SK-N-SH (cell line): ENCODE measurements at regions not wholly inside any gene's neighbourhood (a gene's known extent, or its start where the extent isn't known, plus 50 kb on each side); places are given as distances from the start of the nearest gene placed in this dataset.

Experiments
- EP300 ChIP-seq, 2 experiments: IDR thresholded peaks; 2 replicates each; pipeline versions ENCODE4 v1.4.0 to v1.6.1; 2012; ENCODE audit warnings: borderline replicate concordance in 1 of 2, low read depth in 1 of 2, low read length in 1 of 2
- RCOR1 ChIP-seq: fragments of 150-350 bp; IDR thresholded peaks from 2 replicates; pipeline ENCODE4 v1.6.1; 2017; ENCODE audit warnings: antibody characterized with exemption, low read length
- TF ChIP-seq, protein P1 (sequence below): fragments of 200-600 bp; sonication (generic); IDR thresholded peaks from 2 replicates; pipeline ENCODE4 v1.6.1; 2017; ENCODE audit warnings: antibody characterized with exemption, mild to moderate bottlenecking, moderate library complexity
- TF ChIP-seq, protein P2 (sequence below): IDR thresholded peaks from 2 replicates; pipeline ENCODE4 v1.4.0; 2012; ENCODE audit warnings: low read depth

DNA sequence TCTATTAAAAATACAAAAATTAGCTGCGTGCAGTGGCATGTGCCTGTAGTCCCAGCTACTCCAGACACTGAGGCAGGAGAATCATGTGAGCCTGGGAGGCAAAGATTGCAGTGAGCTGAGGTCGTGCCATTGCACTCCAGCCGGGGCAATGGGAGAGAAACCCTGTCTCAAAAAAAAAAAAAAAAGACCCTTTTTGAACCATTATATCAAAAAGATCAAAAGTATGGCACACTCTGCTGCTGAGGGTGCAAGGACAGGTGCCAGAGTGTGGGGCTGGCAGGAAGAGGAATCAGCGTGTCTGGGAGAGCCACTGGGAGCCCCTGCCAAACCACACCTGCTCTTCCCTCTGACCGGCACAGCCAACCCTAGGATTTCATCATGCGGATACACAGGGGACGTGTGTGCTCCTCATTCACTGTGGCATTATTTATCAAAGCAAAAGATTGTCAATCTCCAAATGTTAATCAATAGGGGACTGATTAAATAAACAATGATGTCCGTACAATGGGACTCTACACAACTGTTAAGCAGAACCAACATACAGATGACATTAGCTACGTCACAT, 147.3 kb upstream of the TLE3 start:
- TF ChIP-seq, protein P1, sequence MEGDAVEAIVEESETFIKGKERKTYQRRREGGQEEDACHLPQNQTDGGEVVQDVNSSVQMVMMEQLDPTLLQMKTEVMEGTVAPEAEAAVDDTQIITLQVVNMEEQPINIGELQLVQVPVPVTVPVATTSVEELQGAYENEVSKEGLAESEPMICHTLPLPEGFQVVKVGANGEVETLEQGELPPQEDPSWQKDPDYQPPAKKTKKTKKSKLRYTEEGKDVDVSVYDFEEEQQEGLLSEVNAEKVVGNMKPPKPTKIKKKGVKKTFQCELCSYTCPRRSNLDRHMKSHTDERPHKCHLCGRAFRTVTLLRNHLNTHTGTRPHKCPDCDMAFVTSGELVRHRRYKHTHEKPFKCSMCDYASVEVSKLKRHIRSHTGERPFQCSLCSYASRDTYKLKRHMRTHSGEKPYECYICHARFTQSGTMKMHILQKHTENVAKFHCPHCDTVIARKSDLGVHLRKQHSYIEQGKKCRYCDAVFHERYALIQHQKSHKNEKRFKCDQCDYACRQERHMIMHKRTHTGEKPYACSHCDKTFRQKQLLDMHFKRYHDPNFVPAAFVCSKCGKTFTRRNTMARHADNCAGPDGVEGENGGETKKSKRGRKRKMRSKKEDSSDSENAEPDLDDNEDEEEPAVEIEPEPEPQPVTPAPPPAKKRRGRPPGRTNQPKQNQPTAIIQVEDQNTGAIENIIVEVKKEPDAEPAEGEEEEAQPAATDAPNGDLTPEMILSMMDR, result no peak
- no peak for TF ChIP-seq RCOR1
- TF ChIP-seq, protein P2, sequence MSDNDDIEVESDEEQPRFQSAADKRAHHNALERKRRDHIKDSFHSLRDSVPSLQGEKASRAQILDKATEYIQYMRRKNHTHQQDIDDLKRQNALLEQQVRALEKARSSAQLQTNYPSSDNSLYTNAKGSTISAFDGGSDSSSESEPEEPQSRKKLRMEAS, result no peak
- no peak for TF ChIP-seq EP300 (IDR thresholded peaks at IDR 0.05; ENCODE audit: borderline replicate concordance in 1 of 2, low read depth in 1 of 2, low read length in 1 of 2)
